Aorta (tissue), 5 donors: ENCODE measurements at regions not wholly inside any gene's neighbourhood (a gene's known extent, or its start where the extent isn't known, plus 50 kb on each side); places are given as distances from the start of the nearest gene placed in this dataset.

Source experiments
- ATAC-seq: fragments of 200-7000 bp; cut with Tn5 transposase; one replicate; pipeline ENCODE4 v1.9.1; 2022; ENCODE audit warnings: moderate library complexity; ENCODE audit not compliant: low FRiP score
- DNase-seq, 2 donors: peaks; one replicate each; pipeline ENCODE4 v3.0.0-alpha.2; 2020
- H3K27ac ChIP-seq, 2 donors: one replicate each; pipeline ENCODE4 v1.5.1; 2013; ENCODE audit warnings: low read length in 2 of 2, mild to moderate bottlenecking in 2 of 2, moderate library complexity in 2 of 2, control low read depth in 1 of 2, inconsistent platforms in 1 of 2, low read depth in 1 of 2
- H3K27me3 ChIP-seq, 2 donors: one replicate each; pipeline ENCODE4 v1.6.1; 2013; ENCODE audit warnings: control low read depth in 1 of 2, low read length in 1 of 2, mild to moderate bottlenecking in 1 of 2, moderate library complexity in 1 of 2; ENCODE audit not compliant: insufficient read depth in 2 of 2, control insufficient read depth in 1 of 2
- H3K36me3 ChIP-seq, 2 donors: one replicate each; pipeline ENCODE4 v1.6.1; 2013; ENCODE audit warnings: control low read depth in 1 of 2, low read length in 1 of 2, mild to moderate bottlenecking in 1 of 2; ENCODE audit not compliant: insufficient read depth in 2 of 2, control insufficient read depth in 1 of 2
- H3K4me1 ChIP-seq, 2 donors: one replicate each; pipeline ENCODE4 v1.6.1; 2013; ENCODE audit warnings: low read length in 2 of 2, control low read depth in 1 of 2, mild to moderate bottlenecking in 1 of 2, moderate library complexity in 1 of 2; ENCODE audit not compliant: insufficient read depth in 2 of 2, control insufficient read depth in 1 of 2
- H3K4me3 ChIP-seq, 2 donors: one replicate each; pipeline ENCODE4 v1.5.1; 2013; ENCODE audit warnings: low read length in 2 of 2, control low read depth in 1 of 2, mild to moderate bottlenecking in 1 of 2
- H3K9me3 ChIP-seq: one replicate; pipeline ENCODE4 v1.6.1; 2013; ENCODE audit warnings: mild to moderate bottlenecking, low read length; ENCODE audit not compliant: control insufficient read depth
- WGBS, 2 donors: extraction: QIAGEN DNeasy Blood & Tissue Kit; methylation state at CpG; one replicate each; pipeline ENCODE4 v1.1.7; 2013; 5-methylcytosine and 5-hydroxymethylcytosine counted together
- intact Hi-C, 2 donors: fragments of 100-400 bp; cut with DNase I; formaldehyde crosslinking; loops; one replicate each; pipeline versions ENCODE4 v1.14.2 to v1.15.0; 2022
- donor health status: healthy with polysubstance abuse.
- donor health status: Bipolar disorder and iron deficiency.
- donor health status: DM: no; HTN: no; CAD: no.
- donor health status: DM: no; HTN: no; CAD: no.
- donor health status: DM: yes; HTN: yes; CAD: no.

GRCh38 chr1:59015708-59016107 lies 231.9 kb upstream of the JUN start:
- ATAC-seq = no peak
- WGBS, 2 donors = 25 to 28% methylated on average over 4 of the region's 4 CpGs

GRCh38 chr1:59016390-59016789 lies 232.5 kb upstream of the JUN start:
- H3K27ac ChIP-seq = no peak overlapping the region
- intact Hi-C loops = loop anchor here in 1 of 2 donors (5.0 to 10.0 kb wide), 2 partner anchors 109 to 232 kb away; partner anchors contain the start of gene JUN

More at GRCh38 chr1:59015708-59016107, 231.9 kb upstream of the JUN start:
- Histone ChIP-seq H3K4me1 (no peaks in the 10 kb centered on the region), H3K36me3 (no peaks in the 10 kb centered on the region), H3K9me3 (no peaks in the 10 kb centered on the region), H3K4me3 (no peak overlapping the region), H3K27me3 (no peaks in the 10 kb centered on the region), H3K27ac (no peak overlapping the region)
- intact Hi-C loops = loop anchor here in 1 of 2 donors (5.0 to 10.0 kb wide), 2 partner anchors 108 to 231 kb away; partner anchors contain the start of gene JUN
- no peak for DNase-seq

GRCh38 chr1:59017501-59018231 lies 233.8 kb upstream of the JUN start:
- H3K27ac ChIP-seq = no peak overlapping the region
- H3K9me3 ChIP-seq = no peaks in the 10 kb centered on the region
- 96 to 98% methylated on average over 8 of the region's 8 CpGs for WGBS, 2 donors
- H3K4me3 ChIP-seq = no peak overlapping the region
- no peaks in the 10 kb centered on the region for H3K4me1 ChIP-seq
- no peaks in the 10 kb centered on the region for H3K27me3 ChIP-seq
- intact Hi-C loops = loop anchor here in 1 of 2 donors (5.0 to 10.0 kb wide), 2 partner anchors 110 to 233 kb away; partner anchors contain the start of gene JUN
- DNase-seq (no peak), ATAC-seq (no peak)
- H3K36me3 ChIP-seq = no peaks in the 10 kb centered on the region

More at GRCh38 chr1:59016390-59016789, 232.5 kb upstream of the JUN start:
- no peak overlapping the region for H3K4me3 ChIP-seq
- no peaks in the 10 kb centered on the region for H3K4me1 ChIP-seq
- WGBS, 2 donors = 92 to 95% methylated on average over 2 of the region's 2 CpGs
- no peaks in the 10 kb centered on the region for H3K36me3 ChIP-seq
- H3K27me3 ChIP-seq = no peaks in the 10 kb centered on the region
- DNase-seq (no peak), ATAC-seq (no peak)
- H3K9me3 ChIP-seq = no peaks in the 10 kb centered on the region

- no peaks in the 10 kb centered on the region for H3K36me3 ChIP-seq
- no peaks in the 10 kb centered on the region for H3K4me1 ChIP-seq
- 93 to 98% methylated on average over 6 of the region's 6 CpGs for WGBS, 2 donors
- H3K27ac ChIP-seq = no peak overlapping the region
- ATAC-seq (no peak), DNase-seq (no peak)
- H3K4me3 ChIP-seq = no peak overlapping the region
- intact Hi-C loops = loop anchor here in 1 of 2 donors (5.0 to 10.0 kb wide), 2 partner anchors 111 to 234 kb away; partner anchors contain the start of gene JUN
- H3K9me3 ChIP-seq = no peaks in the 10 kb centered on the region
- no peaks in the 10 kb centered on the region for H3K27me3 ChIP-seq
Measured at GRCh38 chr1:59018446-59018845, 234.6 kb upstream of the JUN start.

- Histone ChIP-seq H3K36me3 (no peaks in the 10 kb centered on the region), H3K27me3 (no peaks in the 10 kb centered on the region), H3K27ac (no peak overlapping the region), H3K4me1 (no peaks in the 10 kb centered on the region), H3K4me3 (no peak overlapping the region), H3K9me3 (no peaks in the 10 kb centered on the region)
- ATAC-seq (no peak), DNase-seq (no peak)
- WGBS, 2 donors = 54 to 62% methylated on average over 7 of the region's 7 CpGs
- intact Hi-C loops = loop anchor here in 1 of 2 donors (5.0 to 10.0 kb wide), 2 partner anchors 112 to 234 kb away; partner anchors contain the start of gene JUN
Measured at GRCh38 chr1:59018860-59019259, 235.0 kb upstream of the JUN start.

- peak overlapping the region; percentile 36 to 58 for H3K4me3 ChIP-seq
- WGBS, 2 donors = 47% methylated on average over 2 of the region's 2 CpGs
- intact Hi-C loops = no loop called here
- DNase-seq (peak in 1 of 2 donors; percentile 85), ATAC-seq (peak; percentile 90)
- H3K27ac ChIP-seq = peak overlapping the region in 1 of 2 donors; percentile 77
- H3K9me3 ChIP-seq = no peaks in the 10 kb centered on the region
- no peaks in the 10 kb centered on the region for H3K36me3 ChIP-seq
- H3K27me3 ChIP-seq = no peaks in the 10 kb centered on the region
- no peaks in the 10 kb centered on the region for H3K4me1 ChIP-seq
Measured at GRCh38 chr1:59020151-59020997, 236.5 kb upstream of the JUN start.

- 97 to 99% methylated on average over 3 of the region's 3 CpGs for WGBS, 2 donors
- Histone ChIP-seq H3K4me1 (no peaks in the 10 kb centered on the region), H3K27ac (no peak overlapping the region), H3K36me3 (no peaks in the 10 kb centered on the region), H3K27me3 (no peaks in the 10 kb centered on the region), H3K9me3 (no peaks in the 10 kb centered on the region), H3K4me3 (no peak overlapping the region)
- DNase-seq (no peak), ATAC-seq (no peak)
- intact Hi-C loops = no loop called here
Measured at GRCh38 chr1:59022199-59022598, 238.4 kb upstream of the JUN start.

GRCh38 chr1:59022799-59023198 lies 239.0 kb upstream of the JUN start:
- Histone ChIP-seq H3K36me3 (no peaks in the 10 kb centered on the region), H3K27ac (no peak overlapping the region), H3K9me3 (no peaks in the 10 kb centered on the region), H3K27me3 (no peaks in the 10 kb centered on the region), H3K4me1 (no peaks in the 10 kb centered on the region), H3K4me3 (no peak overlapping the region)
- intact Hi-C loops = no loop called here
- DNase-seq = no peak
- WGBS, 2 donors = 95 to 96% methylated on average over 3 of the region's 3 CpGs
- no peak for ATAC-seq
